ENCODE measurements at regions not wholly inside any gene's neighbourhood (a gene's known extent, or its start where the extent isn't known, plus 50 kb on each side); places are given as distances from the start of the nearest gene placed in this dataset.
"Not testable (repeated sequence)": the region's sequence is repeated elsewhere in the genome, so short reads cannot be mapped to it uniquely, and the experiment has no call there.

DNA sequence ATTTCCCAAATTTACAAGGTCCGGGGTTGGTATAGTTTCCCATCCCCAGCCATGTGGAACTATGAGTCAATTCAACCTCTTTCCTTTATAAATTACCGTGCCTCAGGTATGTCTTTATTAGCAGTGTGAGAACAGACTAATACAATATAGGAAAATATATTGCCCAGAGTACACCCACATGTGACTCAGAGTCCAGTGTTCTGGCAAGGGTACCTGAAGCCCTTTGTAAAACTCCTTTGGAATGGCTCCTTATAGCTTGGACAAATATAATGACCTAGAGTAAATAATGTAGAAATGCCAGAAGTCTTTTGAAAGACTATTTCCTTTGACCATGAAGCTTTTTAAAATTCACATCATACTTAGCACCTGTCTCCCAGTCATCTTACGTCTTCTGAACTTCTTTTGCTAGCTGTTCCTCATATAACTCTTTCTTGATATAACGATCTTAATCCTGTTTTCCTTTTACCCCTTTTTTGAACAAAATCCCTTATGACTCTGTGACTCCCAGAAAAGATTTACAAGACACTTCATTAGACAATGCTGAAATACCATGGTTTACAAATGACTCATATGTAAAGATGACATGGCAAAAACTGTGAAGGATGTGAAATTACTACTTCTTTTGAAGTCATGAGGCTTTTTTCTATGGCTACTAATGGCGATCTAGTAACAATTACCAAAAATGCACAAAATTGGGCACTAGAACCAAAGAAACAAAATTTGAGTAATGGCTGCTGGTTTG, 408.9 kb downstream of the NAP1L3 start:
- ATAC-seq, result no peak
- intact Hi-C loops (cut with DNase I), result no loop called here
- DNase-seq (ENCODE audit: low spot score), result no peak

DNA sequence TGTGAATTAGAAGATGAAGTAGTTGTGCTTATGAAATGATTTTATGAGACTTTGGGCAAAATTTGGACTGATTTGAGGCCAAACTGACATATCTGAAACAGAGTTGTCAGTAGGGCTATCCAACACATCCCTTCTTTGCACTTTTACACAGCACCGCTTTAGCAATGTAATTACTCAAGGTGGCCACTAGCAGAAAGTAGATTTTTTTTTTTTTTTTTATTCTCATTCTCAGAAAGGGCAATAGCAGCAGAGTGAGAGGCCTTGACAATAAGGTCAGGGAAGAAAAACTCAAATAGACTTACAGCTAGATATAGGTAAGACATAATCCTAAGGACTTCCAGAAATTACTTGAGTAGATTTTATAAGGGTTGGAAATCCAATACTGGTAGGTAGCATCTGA, 414.3 kb downstream of the NAP1L3 start:
- intact Hi-C loops (cut with DNase I), result no loop called here

GRCh38 chrX:93242897-93243296, 430.5 kb downstream of the NAP1L3 start:
- intact Hi-C loops (cut with DNase I), result loop anchor here (10.0 kb wide), 1 partner anchor 1108 kb away; no protein-coding TSS in a partner anchor
- DNase-seq (ENCODE audit: low spot score), result no peak
- no peak for ATAC-seq

More for the DNA sequence above, 414.3 kb downstream of the NAP1L3 start:
- DNase-seq (ENCODE audit: low spot score), result no peak
- no peak for ATAC-seq

- ATAC-seq; DNase-seq (ENCODE audit: low spot score); intact Hi-C loops (cut with DNase I): not testable (repeated sequence)
These were observed 437.7 kb downstream of the NAP1L3 start for GRCh38 chrX:93235494-93236256.

DNA sequence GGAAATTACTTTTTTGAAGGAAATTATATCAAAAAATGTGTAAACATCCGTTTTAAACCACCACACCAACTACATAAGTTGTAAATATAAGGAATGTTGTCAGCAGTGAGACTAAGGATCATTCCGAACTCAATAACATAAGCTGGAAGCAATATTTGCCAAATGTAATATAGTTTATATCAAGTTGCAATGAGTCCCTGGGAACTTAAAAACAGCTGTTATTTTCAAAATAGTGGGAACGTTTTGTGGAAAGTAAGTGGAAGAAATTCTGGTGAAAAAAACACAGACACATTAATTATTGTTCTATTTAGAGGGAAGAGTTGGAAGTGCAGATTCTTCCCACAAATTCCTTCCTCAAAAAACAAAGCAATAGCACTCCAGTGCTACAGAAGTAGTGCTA, 444.3 kb downstream of the NAP1L3 start:
- intact Hi-C loops (cut with DNase I), result no loop called here
- no peak for DNase-seq (ENCODE audit: low spot score)
- no peak for ATAC-seq
